Bronchial epithelial cell (primary cell): ENCODE measurements at regions not wholly inside any gene's neighbourhood (a gene's known extent, or its start where the extent isn't known, plus 50 kb on each side); places are given as distances from the start of the nearest gene placed in this dataset.

Experiments used
- DNase-seq: peaks from one replicate; pipeline ENCODE4 v3.0.0-alpha.2; 2010; ENCODE audit warnings: low read depth
- FAIRE-seq: peaks from 2 replicates; lab custom pipeline; 2011; peaks lifted over from hg19 to GRCh38; lab: Jason Lieb, UNC
- H3K27me3 ChIP-seq: 2 replicates; pipeline ENCODE4 v1.5.1; 2011; ENCODE audit warnings: low read length; ENCODE audit not compliant: control insufficient read depth, insufficient read depth
- H3K36me3 ChIP-seq: 2 replicates; pipeline ENCODE4 v1.5.1; 2011; ENCODE audit warnings: low read length; ENCODE audit not compliant: control insufficient read depth, insufficient read depth
- H3K4me3 ChIP-seq: 2 replicates; pipeline ENCODE4 v1.5.1; 2011; ENCODE audit warnings: mild to moderate bottlenecking, low read depth, low read length, control low read depth
- TF ChIP-seq, protein P1 (sequence below): IDR thresholded peaks from 2 replicates; pipeline ENCODE4 v1.5.1; 2011; ENCODE audit warnings: mild to moderate bottlenecking, moderate library complexity, low read length, control low read depth, inconsistent platforms; ENCODE audit not compliant: insufficient read depth, severe bottlenecking

DNA sequence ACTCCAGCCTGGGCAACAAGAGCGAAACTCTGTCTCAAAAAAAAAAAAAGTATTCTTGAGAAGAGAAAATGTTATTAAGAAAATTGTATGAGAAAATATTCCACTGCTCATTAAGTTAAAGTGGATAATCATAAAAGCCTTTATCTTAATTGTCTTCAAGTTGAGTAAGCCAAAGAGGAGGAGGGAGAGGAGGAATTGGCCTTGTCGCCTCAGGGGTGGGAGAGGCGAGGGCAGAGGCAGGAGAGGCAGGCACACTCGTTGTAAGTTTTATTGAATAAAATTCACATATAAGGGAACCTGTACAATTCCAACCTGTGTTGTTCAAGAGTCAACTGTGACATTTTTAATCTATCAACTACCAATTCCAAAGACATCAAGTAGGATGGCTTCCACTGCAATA, 820.3 kb downstream of the USP25 start:
- DNase-seq (no peak), FAIRE-seq (no peak)
- H3K36me3 ChIP-seq: no peaks in the 10 kb centered on the region
- H3K4me3 ChIP-seq: no peak overlapping the region
- no peaks in the 10 kb centered on the region for H3K27me3 ChIP-seq
- TF ChIP-seq, protein P1, sequence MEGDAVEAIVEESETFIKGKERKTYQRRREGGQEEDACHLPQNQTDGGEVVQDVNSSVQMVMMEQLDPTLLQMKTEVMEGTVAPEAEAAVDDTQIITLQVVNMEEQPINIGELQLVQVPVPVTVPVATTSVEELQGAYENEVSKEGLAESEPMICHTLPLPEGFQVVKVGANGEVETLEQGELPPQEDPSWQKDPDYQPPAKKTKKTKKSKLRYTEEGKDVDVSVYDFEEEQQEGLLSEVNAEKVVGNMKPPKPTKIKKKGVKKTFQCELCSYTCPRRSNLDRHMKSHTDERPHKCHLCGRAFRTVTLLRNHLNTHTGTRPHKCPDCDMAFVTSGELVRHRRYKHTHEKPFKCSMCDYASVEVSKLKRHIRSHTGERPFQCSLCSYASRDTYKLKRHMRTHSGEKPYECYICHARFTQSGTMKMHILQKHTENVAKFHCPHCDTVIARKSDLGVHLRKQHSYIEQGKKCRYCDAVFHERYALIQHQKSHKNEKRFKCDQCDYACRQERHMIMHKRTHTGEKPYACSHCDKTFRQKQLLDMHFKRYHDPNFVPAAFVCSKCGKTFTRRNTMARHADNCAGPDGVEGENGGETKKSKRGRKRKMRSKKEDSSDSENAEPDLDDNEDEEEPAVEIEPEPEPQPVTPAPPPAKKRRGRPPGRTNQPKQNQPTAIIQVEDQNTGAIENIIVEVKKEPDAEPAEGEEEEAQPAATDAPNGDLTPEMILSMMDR: no peak

- TF ChIP-seq, protein P1: no peak
- DNase-seq (no peak), FAIRE-seq (no peak)
- Histone ChIP-seq H3K27me3 (no peaks in the 10 kb centered on the region), H3K4me3 (no peak overlapping the region), H3K36me3 (no peaks in the 10 kb centered on the region)
Observed at GRCh38 chr21:16550917-16551741, 821.3 kb downstream of the USP25 start.

GRCh38 chr21:16552880-16553279, 823.1 kb downstream of the USP25 start:
- FAIRE-seq: no peak
- Histone ChIP-seq H3K4me3 (no peak overlapping the region), H3K36me3 (no peaks in the 10 kb centered on the region), H3K27me3 (no peaks in the 10 kb centered on the region)
- TF ChIP-seq, protein P1: no peak
- no peak for DNase-seq

- no peak for DNase-seq
- no peak overlapping the region for H3K4me3 ChIP-seq
- TF ChIP-seq, protein P1: no peak
- H3K27me3 ChIP-seq: no peaks in the 10 kb centered on the region
- FAIRE-seq: no peak
- H3K36me3 ChIP-seq: no peaks in the 10 kb centered on the region
Observed at GRCh38 chr21:16554503-16554902, 824.7 kb downstream of the USP25 start.

GRCh38 chr21:16563116-16563515, 833.3 kb downstream of the USP25 start:
- Histone ChIP-seq H3K27me3 (no peaks in the 10 kb centered on the region), H3K36me3 (no peaks in the 10 kb centered on the region), H3K4me3 (no peak overlapping the region)
- TF ChIP-seq, protein P1: no peak
- FAIRE-seq (no peak), DNase-seq (no peak)
